ENCODE measurements at regions not wholly inside any gene's neighbourhood (a gene's known extent, or its start where the extent isn't known, plus 50 kb on each side); places are given as distances from the start of the nearest gene placed in this dataset.

- no peak overlapping the region for H3K4me3 ChIP-seq (ENCODE audit: low read depth, low read length)
- no peak for TF ChIP-seq CTCF (IDR thresholded peaks at IDR 0.05; ENCODE audit: insufficient read depth, low read depth, low read length, missing control alignments)
- no peak for DNase-seq (ENCODE audit: low read depth)
Measured at GRCh38 chr3:72157748-72158638, 373.0 kb upstream of the PROK2 start.

- DNase-seq (ENCODE audit: low read depth): no peak
- TF ChIP-seq CTCF (IDR thresholded peaks at IDR 0.05; ENCODE audit: insufficient read depth, low read depth, low read length, missing control alignments): no peak
Measured at GRCh38 chr3:72155391-72156064, 370.6 kb upstream of the PROK2 start.

GRCh38 chr3:72154391-72155335, 369.7 kb upstream of the PROK2 start:
- no peak overlapping the region for H3K4me3 ChIP-seq (ENCODE audit: low read depth, low read length)
- DNase-seq (ENCODE audit: low read depth): no peak
- TF ChIP-seq CTCF (IDR thresholded peaks at IDR 0.05; ENCODE audit: insufficient read depth, low read depth, low read length, missing control alignments): no peak

More at GRCh38 chr3:72155391-72156064, 370.6 kb upstream of the PROK2 start:
- H3K4me3 ChIP-seq (ENCODE audit: low read depth, low read length): no peak overlapping the region

- DNase-seq (ENCODE audit: low read depth): no peak
- no peak for TF ChIP-seq CTCF (IDR thresholded peaks at IDR 0.05; ENCODE audit: insufficient read depth, low read depth, low read length, missing control alignments)
- no peak overlapping the region for H3K4me3 ChIP-seq (ENCODE audit: low read depth, low read length)
Measured at GRCh38 chr3:72153477-72154314, 368.7 kb upstream of the PROK2 start.

- no peak for TF ChIP-seq CTCF (IDR thresholded peaks at IDR 0.05; ENCODE audit: insufficient read depth, low read depth, low read length, missing control alignments)
- no peak overlapping the region for H3K4me3 ChIP-seq (ENCODE audit: low read depth, low read length)
- DNase-seq (ENCODE audit: low read depth): no peak
Measured at GRCh38 chr3:72152551-72153476, 367.9 kb upstream of the PROK2 start.

Data from GM12865 (cell line).